GM18867 (cell line): ENCODE measurements at regions not wholly inside any gene's neighbourhood (a gene's known extent, or its start where the extent isn't known, plus 50 kb on each side); places are given as distances from the start of the nearest gene placed in this dataset.
"Not testable (repeated sequence)": the region's sequence is repeated elsewhere in the genome, so short reads cannot be mapped to it uniquely, and the experiment has no call there.

ENCODE experiments used
- ATAC-seq: cut with Tn5 transposase; IDR thresholded peaks from one replicate; pipeline ENCODE4 v1.9.1; 2021; ENCODE audit warnings: mild to moderate bottlenecking, moderate library complexity; ENCODE audit not compliant: unreplicated experiment

- no peak for ATAC-seq
Observed at GRCh38 chr3:82128271-82128670, 366.8 kb upstream of the GBE1 start.

DNA sequence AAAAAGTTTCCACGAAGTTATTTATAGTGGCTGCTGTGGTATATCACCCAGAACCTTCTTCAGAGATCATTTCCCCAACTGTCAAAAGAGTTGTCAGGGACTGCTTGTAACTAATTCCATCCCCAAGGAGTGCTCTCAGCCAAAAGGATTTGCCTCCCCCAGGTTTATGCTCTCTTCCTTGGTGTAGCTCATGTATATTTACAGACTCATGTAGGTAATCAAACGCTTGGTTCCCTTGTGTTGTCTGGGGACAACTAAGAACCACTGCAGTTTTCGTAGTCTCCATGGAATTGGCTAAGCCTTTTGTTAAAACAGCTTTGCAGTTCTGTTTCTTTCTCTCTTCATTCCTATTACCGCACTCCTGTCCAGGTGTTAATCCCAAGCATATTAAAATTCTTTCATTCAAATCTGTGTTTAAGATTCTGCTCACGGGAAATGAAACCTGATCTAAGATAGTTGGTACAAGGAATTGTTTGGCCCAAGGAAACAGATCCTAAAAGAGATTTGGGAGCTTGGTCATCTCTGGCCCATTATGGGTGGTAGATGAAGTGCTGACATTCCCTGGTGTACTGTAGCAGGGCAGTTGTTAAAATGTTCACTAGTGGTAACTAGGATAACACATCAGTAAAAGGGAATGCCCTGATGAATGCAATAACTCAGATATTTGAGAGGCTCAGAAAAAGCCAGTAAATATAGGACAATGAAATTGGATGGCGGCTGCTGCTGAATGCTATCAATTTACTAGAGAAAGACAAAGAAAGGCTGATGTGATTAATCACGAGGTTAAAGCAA lies 361.3 kb upstream of the GBE1 start:
- ATAC-seq = no peak

DNA sequence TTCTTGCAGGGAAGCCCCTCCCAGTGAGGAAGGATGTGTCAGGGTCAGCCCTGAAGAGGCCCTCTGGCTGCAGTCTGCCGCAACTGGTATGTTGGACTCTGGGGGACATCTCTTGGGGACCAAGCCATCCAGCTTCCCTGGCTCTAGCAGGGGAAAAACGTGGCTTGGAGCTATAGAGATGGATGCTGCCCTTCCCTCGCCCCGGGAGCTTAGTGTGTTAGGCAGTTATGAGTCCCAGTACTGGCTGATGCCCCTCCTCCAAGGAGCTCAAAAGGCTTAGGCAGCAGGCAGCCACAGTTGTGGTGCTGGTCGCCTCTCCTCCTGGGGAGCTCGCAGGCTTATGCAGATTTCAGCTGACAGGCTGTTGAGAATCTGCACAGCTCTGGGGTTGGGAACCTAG lies 353.1 kb upstream of the GBE1 start:
- ATAC-seq = no peak

GRCh38 chr3:82110721-82111120 lies 349.3 kb upstream of the GBE1 start:
- ATAC-seq = not testable (repeated sequence)

GRCh38 chr3:82103241-82103640 lies 341.8 kb upstream of the GBE1 start:
- no peak for ATAC-seq

GRCh38 chr3:82100378-82100777 lies 338.9 kb upstream of the GBE1 start:
- no peak for ATAC-seq

- no peak for ATAC-seq
Observed at GRCh38 chr3:82093641-82094040, 332.2 kb upstream of the GBE1 start.

DNA sequence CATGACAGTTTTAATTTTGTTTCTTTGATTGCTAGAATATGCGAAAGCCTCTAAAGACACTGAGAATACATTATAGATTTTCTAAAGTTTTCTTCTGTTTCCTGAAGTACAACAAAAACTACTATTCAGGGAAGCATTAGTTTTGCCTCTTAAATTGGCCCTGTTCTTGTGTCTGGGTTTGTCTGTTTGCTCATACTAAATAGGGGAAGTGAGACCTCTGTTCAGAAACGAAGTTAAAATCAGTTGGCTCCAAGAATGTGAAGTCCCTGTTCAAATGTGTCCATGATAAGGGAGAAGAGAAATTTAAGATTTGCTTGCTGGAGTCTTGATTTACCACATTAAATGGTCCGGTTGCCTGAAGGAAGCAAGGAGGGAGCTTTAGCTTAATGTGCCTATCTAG lies 327.3 kb upstream of the GBE1 start:
- peak; percentile 81 for ATAC-seq

DNA sequence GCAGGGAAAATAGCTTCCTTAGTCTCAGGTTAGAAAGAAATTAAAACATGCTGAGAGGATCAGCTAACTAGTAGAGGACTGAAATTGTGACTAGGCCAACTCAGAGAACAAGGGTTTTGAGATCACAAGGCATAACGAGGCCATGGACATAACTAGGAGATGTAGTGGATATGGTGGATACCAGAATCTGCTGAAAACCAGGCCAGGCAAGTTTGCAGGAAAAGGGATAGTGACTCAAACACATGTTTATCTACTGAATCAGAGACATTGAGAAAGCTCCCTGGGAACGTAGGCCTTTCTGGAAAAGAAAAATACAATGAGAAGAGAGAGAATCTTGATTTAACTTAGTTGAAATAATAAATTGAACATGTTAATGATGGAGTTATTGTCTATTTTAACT lies 326.5 kb upstream of the GBE1 start:
- no peak for ATAC-seq

DNA sequence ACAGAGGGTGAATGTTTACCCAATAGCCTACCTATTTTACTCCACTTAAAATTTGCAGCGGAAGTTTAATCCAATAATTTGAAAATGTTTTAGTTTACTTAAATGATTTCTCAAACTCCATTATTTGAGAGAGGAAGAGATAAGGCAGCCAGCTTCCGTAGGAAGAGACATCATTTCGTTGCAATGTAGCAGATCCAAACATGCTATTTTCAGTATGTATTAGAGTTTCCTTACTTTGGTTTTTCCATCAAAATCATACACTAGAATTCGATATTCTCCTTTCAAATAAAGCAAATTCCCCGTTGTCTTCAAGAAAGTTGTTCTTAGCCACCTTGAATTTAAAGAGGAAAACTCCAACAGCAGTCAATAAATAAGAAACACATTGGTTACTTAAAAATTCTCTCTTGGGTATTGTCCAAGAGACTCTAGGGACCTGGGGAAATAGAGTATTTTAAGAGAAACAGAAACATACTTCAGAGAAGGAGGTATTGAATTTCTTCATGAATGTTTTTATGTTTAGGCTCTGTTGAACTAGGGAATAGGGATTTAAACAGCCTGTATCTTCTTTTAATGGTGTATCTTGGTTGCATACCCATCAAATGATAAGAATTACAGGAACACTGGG lies 324.5 kb upstream of the GBE1 start:
- no peak for ATAC-seq

DNA sequence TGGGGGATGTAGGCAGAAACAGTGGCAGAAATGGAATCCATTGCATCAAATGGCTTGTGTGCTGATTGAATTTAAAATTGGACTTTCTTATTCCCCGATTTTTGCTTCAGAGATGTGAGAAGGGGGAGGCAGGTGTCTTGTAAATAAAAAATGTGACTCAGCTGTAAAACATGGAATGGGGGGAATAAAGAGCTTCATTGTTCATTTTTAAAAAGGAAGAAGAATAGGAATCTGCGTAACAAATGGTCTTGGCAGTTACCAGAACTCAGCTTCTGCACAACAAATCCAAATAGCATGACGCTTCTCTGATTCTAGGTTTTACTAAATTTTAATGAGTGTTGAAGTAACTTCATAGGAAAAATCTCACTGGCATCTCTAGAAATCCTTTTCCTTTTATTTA lies 323.9 kb upstream of the GBE1 start:
- ATAC-seq = no peak

GRCh38 chr3:82084824-82085223 lies 323.4 kb upstream of the GBE1 start:
- ATAC-seq = no peak

DNA sequence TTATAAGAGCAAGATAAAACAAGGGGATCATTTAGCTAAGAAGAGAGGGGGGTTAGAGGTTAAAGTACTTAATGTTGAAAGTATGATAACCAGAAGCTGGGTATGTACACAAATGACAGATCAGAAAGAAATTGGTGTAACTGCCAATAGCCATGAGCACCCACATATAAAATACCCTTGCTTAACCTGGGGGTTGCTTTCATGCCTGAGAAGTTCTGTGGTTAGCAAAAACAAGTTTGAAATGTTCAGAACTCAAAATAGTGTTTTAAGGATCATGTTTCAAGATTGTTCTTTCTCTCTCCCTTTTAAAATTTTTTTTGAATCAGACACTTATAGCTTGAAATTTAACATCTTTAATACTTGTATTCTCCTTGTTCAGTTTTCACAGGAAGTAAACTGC lies 321.4 kb upstream of the GBE1 start:
- ATAC-seq = no peak

DNA sequence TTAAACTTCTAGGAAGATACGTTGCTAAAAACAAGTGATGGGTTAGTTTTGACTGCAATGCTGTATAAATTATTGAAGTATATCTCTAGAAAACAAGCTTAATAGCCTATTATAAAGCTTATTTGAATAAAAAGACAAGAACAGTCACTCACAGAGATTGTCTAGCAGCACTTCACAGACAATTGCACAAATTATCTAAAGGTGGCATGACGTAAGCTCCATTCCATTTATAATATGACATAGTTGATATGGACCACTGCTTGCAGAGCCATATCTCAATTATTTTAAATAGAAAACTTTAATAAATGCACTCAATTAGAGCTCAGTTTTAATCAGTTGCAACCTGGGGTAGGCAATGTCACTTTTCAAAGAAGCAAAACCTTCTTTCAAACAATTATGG lies 319.9 kb upstream of the GBE1 start:
- ATAC-seq = no peak

DNA sequence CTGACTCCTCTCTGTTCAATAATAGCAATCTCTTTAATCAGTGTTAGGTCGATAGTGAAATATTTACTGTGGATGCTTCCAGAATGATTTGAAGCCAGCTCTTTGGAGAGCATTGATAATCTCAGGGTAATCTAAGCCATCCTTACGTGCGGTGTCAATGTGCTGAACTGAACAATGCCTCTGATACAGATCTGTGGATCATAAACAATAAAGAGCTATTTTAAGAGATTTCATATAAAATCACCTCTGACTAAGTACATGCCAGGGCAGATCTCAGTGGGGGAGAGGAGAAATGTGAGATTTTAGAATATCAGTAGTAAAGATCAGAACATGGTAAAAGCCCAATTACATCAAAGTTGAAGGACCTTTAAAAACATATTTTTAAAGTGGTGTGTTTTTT lies 319.3 kb upstream of the GBE1 start:
- ATAC-seq = no peak

DNA sequence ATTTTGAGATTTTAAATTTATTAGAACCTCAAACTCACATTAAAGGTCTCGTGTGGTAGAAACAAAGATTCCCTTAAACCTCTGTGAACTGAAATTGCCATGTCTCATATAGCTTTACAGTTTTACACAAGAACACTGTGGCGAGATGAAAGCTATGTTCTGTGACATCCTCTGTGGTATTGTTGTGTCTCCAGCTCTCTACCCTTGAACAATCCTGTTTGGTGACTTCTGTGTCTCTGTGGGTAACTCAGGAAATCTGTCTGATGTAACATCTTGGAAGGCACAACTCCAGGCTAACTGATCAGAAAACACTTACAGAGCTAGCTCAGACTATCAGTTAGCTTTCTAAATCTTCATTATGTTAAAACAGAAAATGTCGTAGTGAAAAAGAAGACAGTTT lies 318.8 kb upstream of the GBE1 start:
- ATAC-seq = no peak

- no peak for ATAC-seq
Observed at GRCh38 chr3:82079335-82079890, 318.0 kb upstream of the GBE1 start.

- peak; percentile 78 for ATAC-seq
Observed at GRCh38 chr3:82078246-82078645, 316.8 kb upstream of the GBE1 start.

- no peak for ATAC-seq
Observed at GRCh38 chr3:82067420-82067819, 306.0 kb upstream of the GBE1 start.

DNA sequence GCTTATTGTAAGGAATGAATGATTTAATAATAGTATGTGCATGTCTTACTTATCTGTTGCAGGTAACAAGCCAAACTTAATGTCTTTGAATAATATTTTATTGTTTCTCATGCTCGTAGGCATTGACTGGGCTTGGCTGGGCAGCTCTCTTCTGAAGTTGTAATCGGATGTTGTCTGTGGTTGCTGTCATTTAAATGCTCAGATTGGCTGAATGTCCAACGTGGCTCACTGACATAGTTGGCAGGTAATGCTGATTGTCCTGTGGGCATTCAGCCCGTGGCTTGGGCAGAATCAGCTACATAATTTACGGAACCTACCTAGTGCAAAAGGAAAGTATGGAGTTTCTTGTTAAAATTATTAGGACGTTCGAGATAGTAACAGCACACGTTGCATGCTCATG lies 297.4 kb upstream of the GBE1 start:
- ATAC-seq = no peak

GRCh38 chr3:82055792-82056191 lies 294.3 kb upstream of the GBE1 start:
- ATAC-seq = no peak

DNA sequence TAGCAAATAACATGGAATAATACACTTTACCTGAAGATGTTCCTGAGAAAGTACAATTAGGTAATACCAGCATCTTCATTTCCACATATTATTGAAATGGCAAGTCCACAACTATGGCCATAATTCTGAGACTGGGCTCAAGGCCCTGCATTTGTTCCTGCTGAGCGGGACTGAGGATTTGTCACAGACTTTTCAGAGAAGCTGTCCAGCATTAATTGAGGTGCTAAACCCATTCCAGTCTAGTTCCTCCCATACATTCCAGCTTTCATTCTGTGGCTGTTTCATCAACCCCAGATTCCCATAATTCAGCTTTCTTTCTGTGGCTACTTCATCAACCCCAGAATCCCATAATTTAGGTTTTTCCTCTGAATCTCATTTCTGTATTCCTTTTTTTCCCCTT lies 293.4 kb upstream of the GBE1 start:
- ATAC-seq = no peak
